SK-N-MC (cell line): ENCODE measurements at regions not wholly inside any gene's neighbourhood (a gene's known extent, or its start where the extent isn't known, plus 50 kb on each side); places are given as distances from the start of the nearest gene placed in this dataset.

Experiments used
- EZH2 ChIP-seq: fragments of 200-600 bp; sonication (generic); IDR thresholded peaks from one replicate; pipeline ENCODE4 v1.6.1; 2017; ENCODE audit warnings: antibody characterized with exemption
- POLR2AphosphoS5 ChIP-seq: IDR thresholded peaks from 2 replicates; pipeline ENCODE4 v1.6.1; 2012; ENCODE audit warnings: mild to moderate bottlenecking, low read depth, low read length, borderline replicate concordance

- TF ChIP-seq EZH2 (no peak), POLR2AphosphoS5 (no peak)
Observed at GRCh38 chr4:148866666-148867065, 424.5 kb upstream of the NR3C2 start.
